Testis (tissue), 2 donors: ENCODE measurements at regions not wholly inside any gene's neighbourhood (a gene's known extent, or its start where the extent isn't known, plus 50 kb on each side); places are given as distances from the start of the nearest gene placed in this dataset.

Experiments
- DNase-seq: peaks from one replicate; pipeline ENCODE4 v3.0.0-alpha.2; 2019
- H3K27ac ChIP-seq, 2 donors: fragments of 200-600 bp; sonication (generic); one replicate each; pipeline ENCODE4 v1.5.1; 2019
- H3K27me3 ChIP-seq: fragments of 200-600 bp; sonication (generic); one replicate; pipeline ENCODE4 v1.5.1; 2019
- H3K36me3 ChIP-seq: fragments of 200-600 bp; sonication (generic); one replicate; pipeline ENCODE4 v1.5.1; 2017; ENCODE audit warnings: low read depth; ENCODE audit errors: missing control alignments
- H3K4me1 ChIP-seq: fragments of 200-600 bp; sonication (generic); one replicate; pipeline ENCODE4 v1.5.1; 2019
- H3K4me3 ChIP-seq, 2 donors: fragments of 200-600 bp; sonication (generic); one replicate each; pipeline ENCODE4 v1.5.1; 2017 to 2019
- H3K9me3 ChIP-seq: fragments of 200-600 bp; sonication (generic); one replicate; pipeline ENCODE4 v1.5.1; 2017
- CTCF ChIP-seq, 3 experiments: fragments of 450-650 bp in 2 of 3; fragments of 200-600 bp in 1 of 3; sonication (generic) in 1 of 3; IDR thresholded peaks; one replicate each; pipeline ENCODE4 v1.5.1; 2016 to 2019; ENCODE audit warnings: antibody characterized with exemption in 3 of 3, mild to moderate bottlenecking in 2 of 3, moderate library complexity in 1 of 3
- POLR2A ChIP-seq: fragments of 450-650 bp; IDR thresholded peaks from one replicate; pipeline ENCODE4 v1.6.1; 2017; ENCODE audit warnings: antibody characterized with exemption, mild to moderate bottlenecking, moderate library complexity
- WGBS, 2 donors: methylation state at CpG; one replicate each; pipeline ENCODE4 v1.1.5; 2018; 5-methylcytosine and 5-hydroxymethylcytosine counted together
- intact Hi-C: fragments of 100-400 bp; cut with DNase I; formaldehyde crosslinking; loops from one replicate; pipeline ENCODE4 v1.15.1; 2023; ENCODE audit warnings: low total_unique reads

GRCh38 chr9:106072421-106072820 lies 378.1 kb downstream of the TMEM38B start:
- whole genome bisulfite sequencing, 2 donors: 85 to 87% methylated on average over 1 of the region's 1 CpG
- DNase-seq: no peak
- no peaks in the 10 kb centered on the region for H3K4me1 ChIP-seq
- H3K36me3 ChIP-seq: no peaks in the 10 kb centered on the region
- H3K27me3 ChIP-seq: no peaks in the 10 kb centered on the region
- no peak overlapping the region for H3K27ac ChIP-seq
- no peak overlapping the region for H3K4me3 ChIP-seq
- intact Hi-C loops: no loop called here
- TF ChIP-seq POLR2A: no peak
- no peak for TF ChIP-seq CTCF (IDR thresholded peaks at IDR 0.05)
- no peaks in the 10 kb centered on the region for H3K9me3 ChIP-seq

GRCh38 chr9:106074006-106074405 lies 379.7 kb downstream of the TMEM38B start:
- no peaks in the 10 kb centered on the region for H3K27me3 ChIP-seq
- no peaks in the 10 kb centered on the region for H3K36me3 ChIP-seq
- no peak overlapping the region for H3K27ac ChIP-seq
- 90 to 94% methylated on average over 1 of the region's 1 CpG for WGBS, 2 donors
- no peaks in the 10 kb centered on the region for H3K4me1 ChIP-seq
- no peaks in the 10 kb centered on the region for H3K9me3 ChIP-seq
- intact Hi-C loops: no loop called here
- H3K4me3 ChIP-seq: no peak overlapping the region
- no peak for TF ChIP-seq POLR2A
- no peak for TF ChIP-seq CTCF (IDR thresholded peaks at IDR 0.05)
- DNase-seq: no peak

- TF ChIP-seq CTCF (IDR thresholded peaks at IDR 0.05) (no peak), POLR2A (no peak)
- H3K27ac ChIP-seq: no peak overlapping the region
- H3K27me3 ChIP-seq: no peaks in the 10 kb centered on the region
- no peaks in the 10 kb centered on the region for H3K36me3 ChIP-seq
- H3K9me3 ChIP-seq: no peaks in the 10 kb centered on the region
- intact Hi-C loops: no loop called here
- DNase-seq: no peak
- no peak overlapping the region for H3K4me3 ChIP-seq
- WGBS, 2 donors: 49 to 59% methylated on average over 3 of the region's 3 CpGs
- no peaks in the 10 kb centered on the region for H3K4me1 ChIP-seq
Measured at GRCh38 chr9:106075236-106075959, 381.1 kb downstream of the TMEM38B start.

- Histone ChIP-seq H3K27me3 (no peaks in the 10 kb centered on the region), H3K4me1 (no peaks in the 10 kb centered on the region), H3K27ac (no peak overlapping the region), H3K9me3 (no peaks in the 10 kb centered on the region), H3K36me3 (no peaks in the 10 kb centered on the region), H3K4me3 (no peak overlapping the region)
- no peak for TF ChIP-seq CTCF (IDR thresholded peaks at IDR 0.05)
- TF ChIP-seq POLR2A: no peak
- intact Hi-C loops: no loop called here
- DNase-seq: no peak
- WGBS, 2 donors: 42 to 62% methylated on average over 1 of the region's 1 CpG
Measured at GRCh38 chr9:106075960-106076327, 381.6 kb downstream of the TMEM38B start.

GRCh38 chr9:106076711-106077110 lies 382.4 kb downstream of the TMEM38B start:
- no peak overlapping the region for H3K27ac ChIP-seq
- intact Hi-C loops: no loop called here
- DNase-seq: no peak
- no peaks in the 10 kb centered on the region for H3K4me1 ChIP-seq
- H3K27me3 ChIP-seq: no peaks in the 10 kb centered on the region
- no peaks in the 10 kb centered on the region for H3K9me3 ChIP-seq
- no peak overlapping the region for H3K4me3 ChIP-seq
- 31 to 45% methylated on average over 1 of the region's 1 CpG for WGBS, 2 donors
- H3K36me3 ChIP-seq: no peaks in the 10 kb centered on the region
- TF ChIP-seq CTCF (IDR thresholded peaks at IDR 0.05): no peak
- TF ChIP-seq POLR2A: no peak
